Activated CD4-positive, alpha-beta memory T cell treated with anti-CD3 and anti-CD28 coated beads for 36 hours (primary cell): ENCODE measurements at regions not wholly inside any gene's neighbourhood (a gene's known extent, or its start where the extent isn't known, plus 50 kb on each side); places are given as distances from the start of the nearest gene placed in this dataset.
"Not testable (repeated sequence)": the region's sequence is repeated elsewhere in the genome, so short reads cannot be mapped to it uniquely, and the experiment has no call there.

Experiments used
- CTCF ChIA-PET: fragments of 350-600 bp; sonication (Branson Sonifier 250); formaldehyde crosslinking; loops from one replicate; lab custom pipeline; 2021; ENCODE audit warnings: antibody characterized with exemption, inconsistent platforms; lab: Charles Lee
- POLR2A ChIA-PET: fragments of 350-600 bp; sonication (Branson Sonifier 250); formaldehyde crosslinking; loops from one replicate; lab custom pipeline; 2021; ENCODE audit warnings: antibody characterized with exemption; lab: Charles Lee
- DNase-seq: peaks from one replicate; pipeline ENCODE4 v3.0.0-alpha.2; 2020
- H3K27ac Mint-ChIP-seq: one replicate; pipeline ENCODE4 v1.8.0; 2021; ENCODE audit warnings: mixed read lengths
- H3K27me3 Mint-ChIP-seq: one replicate; pipeline ENCODE4 v1.8.0; 2021; ENCODE audit warnings: mixed read lengths
- H3K36me3 Mint-ChIP-seq: one replicate; pipeline ENCODE4 v1.8.0; 2021; ENCODE audit warnings: mixed read lengths
- H3K4me1 Mint-ChIP-seq: one replicate; pipeline ENCODE4 v1.8.0; 2021; ENCODE audit warnings: low read depth, mixed read lengths
- H3K4me3 Mint-ChIP-seq: one replicate; pipeline ENCODE4 v1.8.0; 2021; ENCODE audit warnings: mild to moderate bottlenecking, mixed read lengths
- H3K9me3 Mint-ChIP-seq: one replicate; pipeline ENCODE4 v1.8.0; 2021; ENCODE audit warnings: mixed read lengths
- intact Hi-C: fragments of 100-400 bp; cut with micrococcal nuclease; formaldehyde crosslinking; loops from one replicate; pipeline ENCODE4 v1.15.1; 2023

GRCh38 chr10:42883993-42884983, 101.7 kb downstream of the BMS1 start:
- no peaks in the 10 kb centered on the region for H3K27me3 Mint-ChIP-seq
- POLR2A ChIA-PET: no interaction called here
- intact Hi-C loops: no loop called here
- DNase-seq: no peak
- CTCF ChIA-PET: no interaction called here
- no peaks in the 10 kb centered on the region for H3K4me1 Mint-ChIP-seq
- H3K9me3 Mint-ChIP-seq: peaks cover 16% of the 10 kb centered on the region
- no peaks in the 10 kb centered on the region for H3K36me3 Mint-ChIP-seq
- H3K27ac Mint-ChIP-seq: no peak overlapping the region
- H3K4me3 Mint-ChIP-seq: no peak overlapping the region

GRCh38 chr10:42885491-42886270, 103.1 kb downstream of the BMS1 start:
- Mint-ChIP-seq H3K9me3 (peaks cover 16% of the 10 kb centered on the region), H3K27me3 (no peaks in the 10 kb centered on the region), H3K4me1 (no peaks in the 10 kb centered on the region), H3K27ac (no peak overlapping the region), H3K4me3 (no peak overlapping the region), H3K36me3 (no peaks in the 10 kb centered on the region)
- DNase-seq: no peak
- CTCF ChIA-PET: no interaction called here
- intact Hi-C loops: no loop called here
- POLR2A ChIA-PET: no interaction called here

GRCh38 chr10:42887734-42888503, 105.3 kb downstream of the BMS1 start:
- intact Hi-C loops: no loop called here
- POLR2A ChIA-PET: no interaction called here
- Mint-ChIP-seq H3K27me3 (peaks cover 3% of the 10 kb centered on the region), H3K9me3 (peaks cover 3% of the 10 kb centered on the region), H3K27ac (no peak overlapping the region), H3K4me1 (no peaks in the 10 kb centered on the region), H3K36me3 (no peaks in the 10 kb centered on the region), H3K4me3 (no peak overlapping the region)
- no peak for DNase-seq
- CTCF ChIA-PET: no interaction called here

- Mint-ChIP-seq H3K36me3 (no peaks in the 10 kb centered on the region), H3K4me1 (no peaks in the 10 kb centered on the region), H3K9me3 (no peaks in the 10 kb centered on the region), H3K4me3 (no peak overlapping the region), H3K27me3 (peaks cover 7% of the 10 kb centered on the region), H3K27ac (no peak overlapping the region)
- CTCF ChIA-PET: no interaction called here
- intact Hi-C loops: no loop called here
- no peak for DNase-seq
- POLR2A ChIA-PET: no interaction called here
Observed at GRCh38 chr10:42888504-42889095, 106.0 kb downstream of the BMS1 start.

- peaks cover 5% of the 10 kb centered on the region for H3K36me3 Mint-ChIP-seq
- H3K4me3 Mint-ChIP-seq: no peak overlapping the region
- intact Hi-C loops: no loop called here
- peaks cover 37% of the 10 kb centered on the region for H3K27me3 Mint-ChIP-seq
- H3K9me3 Mint-ChIP-seq: peaks cover 14% of the 10 kb centered on the region
- DNase-seq: no peak
- H3K27ac Mint-ChIP-seq: no peak overlapping the region
- no peaks in the 10 kb centered on the region for H3K4me1 Mint-ChIP-seq
- CTCF ChIA-PET: no interaction called here
- POLR2A ChIA-PET: no interaction called here
Observed at GRCh38 chr10:42896735-42897134, 114.1 kb downstream of the BMS1 start.

GRCh38 chr10:42898037-42898960, 115.7 kb downstream of the BMS1 start:
- intact Hi-C loops: no loop called here
- peaks cover 5% of the 10 kb centered on the region for H3K36me3 Mint-ChIP-seq
- H3K4me3 Mint-ChIP-seq: no peak overlapping the region
- CTCF ChIA-PET: no interaction called here
- POLR2A ChIA-PET: no interaction called here
- H3K4me1 Mint-ChIP-seq: no peaks in the 10 kb centered on the region
- H3K27ac Mint-ChIP-seq: no peak overlapping the region
- H3K9me3 Mint-ChIP-seq: peaks cover 22% of the 10 kb centered on the region
- no peak for DNase-seq
- peaks cover 33% of the 10 kb centered on the region for H3K27me3 Mint-ChIP-seq

GRCh38 chr10:42899036-42899435, 116.4 kb downstream of the BMS1 start:
- ChIA-PET CTCF (no interaction called here), POLR2A (no interaction called here)
- H3K4me3 Mint-ChIP-seq: no peak overlapping the region
- H3K27ac Mint-ChIP-seq: no peak overlapping the region
- no peak for DNase-seq
- H3K9me3 Mint-ChIP-seq: peaks cover 22% of the 10 kb centered on the region
- intact Hi-C loops: no loop called here
- peaks cover 34% of the 10 kb centered on the region for H3K27me3 Mint-ChIP-seq
- peaks cover 5% of the 10 kb centered on the region for H3K36me3 Mint-ChIP-seq
- no peaks in the 10 kb centered on the region for H3K4me1 Mint-ChIP-seq

- intact Hi-C loops, DNase-seq, CTCF ChIA-PET, H3K4me1 Mint-ChIP-seq, H3K4me3 Mint-ChIP-seq, POLR2A ChIA-PET, H3K27ac Mint-ChIP-seq, H3K36me3 Mint-ChIP-seq: not testable (repeated sequence)
- Mint-ChIP-seq H3K27me3 (peaks cover 30% of the 10 kb centered on the region), H3K9me3 (peaks cover 22% of the 10 kb centered on the region)
Observed at GRCh38 chr10:42900346-42900745, 117.8 kb downstream of the BMS1 start.

GRCh38 chr10:42911359-42911758, 128.8 kb downstream of the BMS1 start:
- Mint-ChIP-seq H3K27ac (no peak overlapping the region), H3K27me3 (peaks cover 6% of the 10 kb centered on the region), H3K36me3 (peaks cover 2% of the 10 kb centered on the region), H3K4me1 (no peaks in the 10 kb centered on the region), H3K4me3 (no peak overlapping the region), H3K9me3 (peaks cover 24% of the 10 kb centered on the region)
- intact Hi-C loops: no loop called here
- DNase-seq: no peak
- POLR2A ChIA-PET: no interaction called here
- CTCF ChIA-PET: no interaction called here

- Mint-ChIP-seq H3K27ac (no peak overlapping the region), H3K36me3 (no peaks in the 10 kb centered on the region), H3K27me3 (peaks cover 5% of the 10 kb centered on the region), H3K4me3 (no peak overlapping the region), H3K9me3 (peaks cover 18% of the 10 kb centered on the region), H3K4me1 (no peaks in the 10 kb centered on the region)
- ChIA-PET POLR2A (no interaction called here), CTCF (no interaction called here)
- DNase-seq: no peak
- intact Hi-C loops: no loop called here
Observed at GRCh38 chr10:42916974-42917373, 134.4 kb downstream of the BMS1 start.

GRCh38 chr10:42917821-42918220, 135.2 kb downstream of the BMS1 start:
- Mint-ChIP-seq H3K36me3 (no peaks in the 10 kb centered on the region), H3K9me3 (peaks cover 20% of the 10 kb centered on the region), H3K4me1 (no peaks in the 10 kb centered on the region), H3K27me3 (peaks cover 5% of the 10 kb centered on the region), H3K4me3 (no peak overlapping the region), H3K27ac (no peak overlapping the region)
- CTCF ChIA-PET: no interaction called here
- no peak for DNase-seq
- POLR2A ChIA-PET: no interaction called here
- intact Hi-C loops: no loop called here
